HG02981 (cell line): ENCODE measurements at regions not wholly inside any gene's neighbourhood (a gene's known extent, or its start where the extent isn't known, plus 50 kb on each side); places are given as distances from the start of the nearest gene placed in this dataset.
"Not testable (repeated sequence)": the region's sequence is repeated elsewhere in the genome, so short reads cannot be mapped to it uniquely, and the experiment has no call there.

Experiments
- ATAC-seq: cut with Tn5 transposase; IDR thresholded peaks from one replicate; pipeline ENCODE4 v1.9.1; 2021; ENCODE audit warnings: mild to moderate bottlenecking, moderate library complexity; ENCODE audit not compliant: unreplicated experiment

DNA sequence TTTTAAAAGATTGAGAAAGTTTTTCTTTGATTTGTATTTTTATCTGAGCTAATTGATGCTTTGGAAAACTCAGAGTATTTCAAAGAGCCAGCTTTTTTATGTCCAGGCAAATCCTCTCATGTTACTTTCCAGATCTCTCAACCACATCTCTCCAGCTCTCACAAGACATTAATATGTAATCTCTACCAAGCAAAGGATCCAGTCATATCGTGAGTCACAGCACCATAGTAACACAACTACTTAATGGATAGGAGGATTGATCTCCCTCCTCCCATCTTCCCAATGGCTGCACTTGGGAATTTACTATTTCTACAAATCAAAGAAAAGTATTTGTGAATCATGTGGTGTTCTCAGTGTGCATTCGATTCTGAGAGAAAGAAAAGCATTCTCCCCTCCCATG is 63.3 kb downstream of the POU4F1 start:
- ATAC-seq = no peak

DNA sequence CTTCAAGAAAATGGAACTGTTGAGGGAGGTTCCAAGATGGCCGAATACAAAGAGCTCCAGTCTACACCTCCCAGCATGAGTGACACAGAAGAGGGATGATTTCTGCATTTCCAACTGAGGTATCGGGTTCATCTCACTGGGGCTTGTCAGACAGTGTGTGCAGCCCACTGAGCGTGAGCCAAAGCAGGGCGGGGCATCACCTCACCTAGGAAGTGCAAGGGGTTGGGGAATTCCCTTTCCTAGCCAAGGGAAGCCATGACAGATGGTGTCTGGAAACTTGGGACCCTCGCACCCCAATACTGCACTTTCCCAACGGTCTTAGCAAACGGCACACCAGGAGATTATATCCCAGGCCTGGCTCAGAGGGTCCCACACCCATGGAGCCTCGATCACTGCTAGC is 77.3 kb downstream of the POU4F1 start:
- ATAC-seq = not testable (repeated sequence)

DNA sequence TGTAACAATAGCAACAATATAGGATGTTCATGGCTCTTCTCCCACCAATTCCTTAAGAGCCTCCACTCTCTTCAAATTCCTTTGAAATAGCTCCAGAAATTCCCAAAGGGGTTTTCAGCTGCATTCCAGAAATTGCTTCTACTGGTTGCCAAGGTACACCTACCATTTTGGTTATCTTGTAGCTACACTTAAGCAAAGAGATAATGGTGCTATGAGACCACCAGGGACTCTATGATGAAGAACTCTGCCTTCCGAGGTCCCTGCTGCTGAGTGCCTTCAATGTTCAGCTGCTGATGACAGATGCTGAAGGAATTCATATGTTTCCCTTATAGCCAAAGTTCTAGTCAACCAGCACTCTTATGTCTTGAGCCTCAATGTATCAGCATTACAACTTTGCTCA is 78.4 kb downstream of the POU4F1 start:
- no peak for ATAC-seq

DNA sequence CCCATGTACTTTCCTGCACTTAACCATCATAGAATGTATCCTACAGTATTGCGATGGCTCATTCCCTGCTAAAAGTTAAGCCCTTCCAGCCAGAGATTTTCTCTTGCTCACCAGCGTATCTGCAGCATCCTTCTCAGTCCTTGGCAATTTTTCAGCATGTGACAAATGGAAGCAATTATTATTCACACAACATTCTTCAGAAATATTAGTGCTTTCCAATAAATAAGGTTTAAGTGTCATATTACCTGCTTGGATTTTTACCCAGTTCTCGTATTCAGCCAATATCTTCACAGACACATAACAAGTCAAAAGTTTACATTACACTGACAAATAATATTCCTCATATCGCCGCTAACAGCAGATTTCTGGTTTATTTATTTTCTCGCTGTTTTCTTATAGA is 82.3 kb downstream of the POU4F1 start:
- no peak for ATAC-seq

DNA sequence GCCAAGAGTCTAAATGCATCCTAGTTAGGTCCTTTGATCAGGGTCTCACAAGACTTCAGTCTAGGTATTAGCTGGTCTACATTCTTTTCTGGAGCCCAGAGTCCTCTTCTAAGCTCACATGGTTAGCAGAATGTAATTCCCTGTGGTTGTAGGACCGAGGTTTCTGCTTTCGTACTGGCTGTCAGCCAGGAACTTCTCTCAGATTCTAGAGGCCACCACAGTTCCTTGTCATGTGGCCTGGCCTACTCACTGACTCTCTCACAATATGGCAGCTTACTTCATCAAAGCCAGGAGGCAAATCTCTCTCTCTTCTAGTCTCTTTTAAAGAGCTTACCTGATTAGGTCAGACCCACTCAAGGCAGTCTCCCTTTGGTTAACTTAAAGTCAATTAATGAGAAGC is 82.9 kb downstream of the POU4F1 start:
- no peak for ATAC-seq

DNA sequence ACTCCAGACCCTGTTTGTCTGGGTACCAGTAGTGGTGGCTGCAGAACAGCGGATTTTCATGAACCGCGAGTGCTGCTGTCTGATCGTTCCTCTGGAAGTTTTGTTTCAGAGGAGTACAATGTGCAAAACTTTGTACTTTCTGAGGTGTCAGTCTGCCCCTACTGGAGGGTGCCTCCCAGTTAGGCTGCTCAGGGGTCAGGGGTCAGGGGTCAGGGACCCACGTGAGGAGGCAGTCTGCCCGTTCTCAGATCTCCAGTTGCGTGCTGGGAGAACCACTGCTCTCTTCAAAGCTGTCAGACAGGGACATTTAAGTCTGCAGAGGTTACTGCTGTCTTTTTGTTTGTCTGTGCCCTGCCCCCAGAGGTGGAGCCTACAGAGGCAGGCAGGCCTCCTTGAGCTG is 84.9 kb downstream of the POU4F1 start:
- ATAC-seq = not testable (repeated sequence)

DNA sequence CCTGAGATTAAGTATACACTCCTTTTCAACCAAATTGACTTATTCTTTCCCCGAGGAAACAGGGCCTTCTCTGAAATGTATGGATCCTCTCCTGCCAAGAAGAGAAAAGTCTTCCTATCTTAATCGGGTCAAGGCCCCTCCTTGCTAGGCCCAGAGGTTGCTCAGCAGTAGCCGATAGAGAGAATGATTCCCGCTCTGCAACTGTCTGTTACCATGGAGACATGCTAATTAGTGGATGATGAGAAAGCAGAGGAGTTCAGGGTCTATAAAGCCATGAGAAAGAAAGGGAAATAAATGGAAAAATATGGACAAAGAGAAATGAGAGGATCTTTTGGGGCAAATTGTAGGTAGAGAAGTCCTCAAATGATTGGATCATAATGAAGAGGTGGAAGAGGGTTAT is 103.5 kb downstream of the POU4F1 start:
- ATAC-seq = no peak

DNA sequence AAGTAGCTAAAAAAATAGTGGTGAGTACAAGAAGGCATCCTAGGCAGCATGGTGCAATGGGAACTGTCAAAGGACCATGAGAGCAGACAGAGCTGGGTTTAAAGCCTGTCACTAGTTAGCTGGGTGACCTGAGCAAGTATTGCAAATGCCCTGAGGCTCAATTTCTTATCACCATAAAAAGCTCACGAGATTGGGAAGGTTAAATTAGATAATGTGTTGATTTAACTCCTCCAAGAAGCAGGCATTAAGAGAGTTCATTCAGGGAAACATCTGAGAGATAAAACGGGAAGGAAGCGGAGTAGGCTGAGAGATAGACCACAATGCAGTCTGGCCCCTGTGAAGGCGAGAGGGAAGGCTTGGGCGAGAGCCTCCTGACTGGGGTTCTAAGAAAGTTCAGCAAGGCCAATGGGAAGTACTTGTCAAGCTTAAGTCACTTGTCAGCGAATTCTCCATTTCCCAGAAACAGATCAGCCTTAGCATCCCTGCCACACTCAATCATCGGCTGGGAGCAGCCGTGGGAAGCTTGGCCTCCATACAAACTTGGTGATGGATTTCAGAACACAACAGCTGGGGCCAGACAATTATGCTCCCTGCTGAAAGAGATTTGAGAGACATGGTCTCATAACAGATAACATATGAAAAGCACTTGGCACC is 105.5 kb downstream of the POU4F1 start:
- no peak for ATAC-seq

DNA sequence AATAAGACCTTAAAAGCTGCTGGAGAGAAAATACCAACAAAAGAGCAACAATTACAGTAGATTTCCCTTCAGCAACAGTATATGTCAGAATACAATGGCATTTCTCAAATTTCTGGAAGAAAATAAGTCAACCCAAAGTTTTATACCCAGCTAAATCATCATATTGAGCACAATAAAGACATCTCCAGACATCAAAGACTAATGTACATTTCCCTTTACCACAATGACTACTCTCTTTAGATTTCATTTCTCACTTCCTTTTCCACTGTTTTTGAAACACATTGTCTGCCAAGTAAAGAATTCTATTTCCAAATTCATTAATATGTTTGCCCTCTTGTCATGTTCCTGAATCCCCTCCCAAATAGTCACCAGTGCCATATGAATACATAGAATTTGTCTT is 111.4 kb downstream of the POU4F1 start:
- no peak for ATAC-seq

DNA sequence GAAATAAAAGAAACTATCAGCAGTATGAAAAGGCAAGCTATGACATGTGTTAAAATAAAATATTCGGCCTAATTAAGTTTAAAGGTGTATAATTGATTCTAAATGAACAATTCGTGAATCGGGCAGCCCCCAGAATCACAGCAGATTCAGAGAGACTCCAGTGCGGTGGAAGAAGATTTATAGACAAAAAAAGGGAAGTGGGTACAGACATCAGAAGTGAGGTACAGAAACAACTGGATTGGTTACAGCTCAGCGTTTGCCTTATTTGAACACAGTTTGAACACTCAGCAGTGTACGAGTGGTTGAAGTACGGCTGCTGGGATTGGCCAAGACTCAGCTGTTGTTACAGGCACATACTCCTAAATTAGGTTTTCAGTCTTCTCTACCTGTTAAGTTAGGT is 113.1 kb downstream of the POU4F1 start:
- not testable (repeated sequence) for ATAC-seq

DNA sequence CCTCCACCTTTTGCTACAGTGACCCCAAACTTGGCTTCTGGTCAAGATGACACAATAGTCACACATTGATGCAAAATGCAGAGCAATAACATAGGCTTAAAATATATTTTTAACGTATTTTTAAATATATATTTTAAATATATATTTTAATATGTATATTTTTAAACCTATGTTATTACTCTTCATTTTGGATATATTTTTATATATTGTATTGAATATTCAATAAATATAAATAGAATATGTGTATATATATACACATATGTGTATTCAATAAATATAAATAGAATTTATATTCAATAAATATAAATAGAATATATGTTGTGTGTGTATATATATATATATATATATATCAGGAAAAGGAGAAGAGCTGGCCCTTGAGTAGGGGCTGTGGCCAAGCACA is 115.6 kb downstream of the POU4F1 start:
- ATAC-seq = no peak

DNA sequence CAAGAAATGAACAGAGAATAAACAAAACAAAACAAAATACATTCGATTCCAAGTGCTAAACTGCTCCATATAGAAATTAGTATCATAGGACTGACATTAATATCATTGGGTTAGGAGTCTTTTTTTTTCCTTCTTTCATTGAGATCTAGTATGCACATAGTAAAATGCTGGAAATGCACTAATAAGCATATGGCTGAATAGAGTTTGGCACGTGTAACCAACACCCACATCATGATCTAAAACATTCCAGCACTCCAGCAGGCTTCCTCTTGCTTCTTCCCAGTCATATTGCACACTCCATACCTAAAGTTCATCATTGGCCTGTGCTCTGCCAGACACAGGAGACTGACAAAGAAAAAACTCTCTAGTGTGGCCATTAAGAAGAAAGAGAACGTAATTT is 117.5 kb downstream of the POU4F1 start:
- no peak for ATAC-seq

DNA sequence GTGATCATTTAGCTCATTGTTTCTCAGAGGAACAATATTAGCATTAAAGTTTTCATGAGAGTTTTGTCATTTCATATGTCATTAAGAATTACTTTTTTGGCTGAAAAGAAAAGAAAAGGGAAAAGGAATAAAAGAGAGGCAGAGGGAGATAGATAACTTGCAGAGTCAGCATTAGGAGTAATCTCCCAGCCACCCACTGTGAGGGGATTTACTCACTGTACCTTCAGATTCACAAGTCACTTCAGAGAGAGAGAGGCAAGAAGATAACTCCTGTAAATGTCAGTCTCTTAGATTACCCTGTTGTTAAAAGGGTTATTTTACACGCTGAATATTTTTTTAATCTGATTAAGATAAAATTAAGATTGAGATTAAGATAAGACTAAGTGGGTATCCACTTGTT is 125.2 kb downstream of the POU4F1 start:
- ATAC-seq = no peak

DNA sequence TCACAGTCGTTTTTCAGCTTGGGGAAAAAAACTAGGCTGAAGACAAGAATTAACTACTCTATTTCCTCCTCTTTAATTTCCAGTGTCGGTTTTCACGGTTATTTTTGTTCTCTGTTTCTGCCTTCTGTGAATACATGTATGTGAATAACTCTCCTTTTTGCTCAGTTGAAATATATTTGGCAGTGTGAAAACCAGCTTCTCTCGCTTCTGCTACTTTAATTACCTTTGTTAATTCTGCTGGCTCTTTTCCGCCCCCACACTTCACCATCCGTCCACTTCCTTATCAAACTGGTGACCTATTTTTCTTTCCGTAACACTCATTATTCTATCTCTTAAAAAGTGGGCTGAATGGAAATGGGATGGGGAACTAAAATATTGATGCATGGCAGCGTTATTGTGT is 126.4 kb downstream of the POU4F1 start:
- ATAC-seq = no peak

DNA sequence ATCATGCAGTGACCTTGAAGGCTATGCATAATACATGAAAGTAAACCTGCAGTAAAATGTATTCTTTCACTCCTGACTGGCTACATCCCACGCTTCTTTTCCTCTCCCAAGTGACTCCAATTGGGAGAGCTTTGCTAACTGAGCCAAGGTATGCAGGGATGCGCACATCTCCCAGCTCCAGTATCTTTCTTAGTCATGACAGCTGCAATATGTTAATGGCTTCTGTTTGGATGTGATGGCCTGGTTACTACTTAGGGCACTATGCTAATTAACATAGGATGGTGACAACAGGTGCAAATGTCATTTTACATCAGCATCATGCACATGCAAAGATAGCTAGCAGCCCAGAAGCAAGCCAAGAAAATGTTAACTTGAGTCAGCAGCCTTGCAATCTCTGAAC is 134.7 kb downstream of the POU4F1 start:
- ATAC-seq = no peak

DNA sequence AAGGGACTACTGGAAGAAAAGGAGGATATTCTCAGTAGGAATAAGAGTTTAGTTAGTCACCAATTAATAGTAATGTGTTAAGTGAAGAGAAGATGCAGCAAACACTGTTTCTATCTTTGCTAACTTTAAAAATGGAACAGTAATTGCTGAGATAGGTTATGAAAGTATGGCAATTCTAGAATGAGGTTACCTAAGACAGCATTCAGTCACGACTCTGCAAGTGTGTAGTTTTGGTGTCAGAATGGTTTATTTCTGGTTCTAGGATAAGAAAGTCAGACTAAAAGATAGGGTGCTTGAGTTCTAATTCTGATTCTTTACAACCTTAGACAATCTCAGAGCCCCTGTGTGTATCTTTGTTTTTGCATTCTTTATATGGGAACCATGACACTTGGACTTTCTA is 138.1 kb downstream of the POU4F1 start:
- ATAC-seq = no peak

DNA sequence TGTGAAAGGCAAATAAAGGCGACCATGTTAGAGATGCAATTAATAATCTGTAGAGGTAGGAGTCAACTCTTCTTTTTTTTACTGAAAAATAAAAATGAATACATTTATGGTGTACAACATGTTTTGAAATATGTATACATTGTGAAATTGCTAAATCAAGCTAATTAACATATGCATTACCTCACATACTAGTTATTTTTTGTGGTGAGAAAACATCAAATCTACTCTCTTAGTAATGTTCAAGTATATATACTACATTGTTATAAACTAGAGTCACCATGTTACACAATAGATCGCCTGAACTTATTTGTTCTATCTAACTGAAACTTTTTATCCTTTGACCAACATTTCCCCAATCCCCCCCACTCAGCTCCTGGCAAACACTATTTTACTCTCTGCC is 143.2 kb downstream of the POU4F1 start:
- no peak for ATAC-seq

DNA sequence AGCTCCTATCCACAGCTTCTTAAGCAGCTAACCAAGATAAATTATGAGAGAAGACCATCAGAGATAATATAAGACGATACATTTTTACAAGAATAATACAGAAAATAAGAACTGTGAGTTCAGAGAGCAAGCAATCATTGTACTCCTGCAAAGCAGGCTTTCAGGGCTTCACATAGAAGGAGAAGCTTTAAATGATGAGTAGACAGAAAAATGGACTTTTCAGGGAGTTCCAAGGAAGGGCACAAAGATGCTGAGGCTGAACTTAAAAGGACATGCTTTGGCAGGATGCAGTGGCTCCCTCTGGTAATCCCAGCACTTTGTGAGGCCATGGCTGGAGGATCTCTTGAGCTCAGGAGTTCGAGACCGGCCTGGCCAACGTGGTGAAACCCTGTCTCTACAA is 159.5 kb downstream of the POU4F1 start:
- ATAC-seq = no peak

DNA sequence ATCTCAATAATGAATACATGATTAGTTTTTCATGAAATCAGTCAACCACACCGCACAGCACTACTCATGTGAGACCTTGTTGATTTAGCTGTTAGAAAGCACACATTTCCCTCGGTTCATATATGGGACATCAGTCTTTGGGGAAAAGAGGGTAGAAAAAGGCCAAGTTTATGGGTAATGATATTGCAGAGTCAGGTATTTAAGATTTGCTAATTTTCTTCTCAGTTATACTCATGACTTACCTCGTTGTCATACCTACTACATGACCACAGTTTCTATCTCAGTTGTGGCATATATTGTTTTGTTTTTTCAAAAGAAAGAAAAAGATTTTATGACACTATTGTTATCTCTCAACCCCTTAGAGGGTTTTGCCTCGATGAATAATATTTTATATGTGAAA is 165.6 kb downstream of the POU4F1 start:
- no peak for ATAC-seq

DNA sequence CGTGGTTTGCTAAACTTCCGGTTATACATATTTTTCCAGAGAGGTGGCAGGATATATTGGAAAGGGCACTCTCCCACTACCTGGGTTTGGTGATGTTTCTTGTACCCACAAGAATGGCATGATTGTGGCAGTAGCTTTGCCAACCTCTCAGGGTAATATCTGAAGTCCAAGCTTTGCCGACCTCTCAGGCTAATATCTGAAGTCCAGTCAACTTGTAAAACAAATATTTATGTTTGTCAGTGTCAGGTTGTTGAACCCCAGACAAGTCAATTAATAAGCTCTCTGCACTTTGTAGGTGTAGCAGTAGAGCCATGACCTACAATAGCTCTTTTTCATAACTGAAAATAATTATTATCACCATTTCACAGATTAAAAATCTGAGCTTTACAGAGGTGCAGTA is 167.0 kb downstream of the POU4F1 start:
- no peak for ATAC-seq

DNA sequence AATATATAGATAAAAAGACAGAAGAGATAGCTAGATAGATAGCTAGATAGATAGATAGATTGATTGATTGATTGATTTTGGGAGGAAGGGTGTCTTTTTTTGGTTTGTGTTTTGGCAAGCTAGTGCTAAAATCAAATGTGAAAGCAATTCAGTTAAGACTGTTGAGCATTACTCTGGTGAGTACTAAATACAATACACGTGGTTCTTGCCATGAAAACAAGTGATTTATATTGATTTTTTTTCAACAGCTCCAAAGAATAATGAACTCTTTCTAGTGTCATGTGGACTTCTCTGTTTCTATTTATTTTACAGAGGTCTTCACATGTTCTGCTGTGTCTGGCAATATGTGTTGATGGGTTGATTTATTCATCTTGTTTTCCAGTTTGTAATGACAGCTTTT is 172.0 kb downstream of the POU4F1 start:
- ATAC-seq = no peak

DNA sequence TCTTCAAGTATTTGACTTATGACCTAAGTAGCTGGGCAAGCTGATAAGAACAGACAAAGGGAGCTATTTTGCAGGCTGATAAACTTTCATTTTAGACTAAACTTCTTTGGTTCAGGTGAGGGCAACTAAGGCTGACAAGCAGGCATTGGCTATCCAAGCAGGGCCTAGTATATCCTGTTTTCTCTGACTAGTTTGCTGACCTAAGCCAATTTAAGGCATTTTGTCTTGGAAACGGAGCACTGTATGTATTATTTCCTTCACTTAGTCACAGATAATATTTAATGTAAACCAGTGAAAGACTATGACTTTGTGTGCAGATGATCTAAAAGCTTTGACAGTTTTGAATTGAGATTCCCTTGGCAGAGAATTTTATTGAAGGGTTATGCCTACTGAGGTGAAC is 172.5 kb downstream of the POU4F1 start:
- no peak for ATAC-seq

DNA sequence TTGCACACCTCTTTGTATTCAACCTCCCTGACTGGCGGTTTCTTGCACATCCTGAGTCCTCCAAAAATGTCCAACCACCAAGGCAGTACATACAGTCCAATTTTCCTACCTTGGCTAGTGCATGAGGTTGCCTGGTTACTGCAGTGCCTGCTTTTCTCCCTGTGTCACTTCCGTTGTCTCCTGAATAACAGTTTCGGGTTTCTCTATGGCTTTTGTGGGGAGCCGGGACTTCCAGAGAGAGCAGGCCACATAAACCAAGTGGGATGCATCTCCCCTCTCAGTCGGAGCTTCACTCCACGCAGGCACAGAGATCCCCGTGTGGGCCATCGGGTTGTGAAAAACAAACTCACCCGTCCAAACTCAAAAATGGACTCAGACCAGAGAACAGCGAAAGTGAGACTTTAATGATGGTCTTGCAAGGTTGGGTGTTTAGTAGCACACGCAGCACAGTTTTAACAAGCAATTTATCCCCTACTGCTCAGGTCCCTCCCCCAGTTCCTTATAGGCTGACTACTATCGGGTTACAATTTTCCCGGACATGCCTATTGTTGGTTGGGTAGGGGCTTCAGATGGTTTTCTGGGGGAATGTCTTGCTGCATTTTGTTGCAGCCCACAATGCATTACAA is 173.1 kb downstream of the POU4F1 start:
- no peak for ATAC-seq
